ENCODE measurements at regions not wholly inside any gene's neighbourhood (a gene's known extent, or its start where the extent isn't known, plus 50 kb on each side); places are given as distances from the start of the nearest gene placed in this dataset.

GRCh38 chr20:48207505-48207904 is 422.2 kb upstream of the SULF2 start:
- H3K4me3 ChIP-seq (ENCODE audit: low read depth in 1 of 2, low read length in 2 of 2): no peak overlapping the region
- no peak overlapping the region for H3K4me2 ChIP-seq (ENCODE audit: insufficient read depth, low read length)
- no peaks in the 10 kb centered on the region for H3K4me1 ChIP-seq (ENCODE audit: insufficient read depth, low read length)
- no peak overlapping the region for H3K9ac ChIP-seq (ENCODE audit: low read depth, low read length)
- H3K79me2 ChIP-seq (ENCODE audit: insufficient read depth, low read length): no peaks in the 10 kb centered on the region
- no peaks in the 10 kb centered on the region for H4K20me1 ChIP-seq (ENCODE audit: insufficient read depth, low read length)
- no peak for DNase-seq
- no peaks in the 10 kb centered on the region for H3K9me3 ChIP-seq (ENCODE audit: insufficient read depth, low read length, severe bottlenecking)
- TF ChIP-seq CTCF (IDR thresholded peaks at IDR 0.05; ENCODE audit: borderline replicate concordance, extremely low read depth, low read length, poor library complexity, severe bottlenecking): no peak
- TF ChIP-seq EZH2 (IDR thresholded peaks at IDR 0.05; ENCODE audit: borderline replicate concordance, low read depth, low read length, severe bottlenecking): no peak
- ATAC-seq (ENCODE audit: insufficient read depth, low read depth): no peak
- H2AFZ ChIP-seq (ENCODE audit: low read depth, low read length): no peak overlapping the region
- H3K36me3 ChIP-seq (ENCODE audit: insufficient read depth, low read length): no peaks in the 10 kb centered on the region
- no peak overlapping the region for H3K27ac ChIP-seq (ENCODE audit: low read length)
- no peaks in the 10 kb centered on the region for H3K27me3 ChIP-seq (ENCODE audit: insufficient read depth, low read length, poor library complexity)

DNA sequence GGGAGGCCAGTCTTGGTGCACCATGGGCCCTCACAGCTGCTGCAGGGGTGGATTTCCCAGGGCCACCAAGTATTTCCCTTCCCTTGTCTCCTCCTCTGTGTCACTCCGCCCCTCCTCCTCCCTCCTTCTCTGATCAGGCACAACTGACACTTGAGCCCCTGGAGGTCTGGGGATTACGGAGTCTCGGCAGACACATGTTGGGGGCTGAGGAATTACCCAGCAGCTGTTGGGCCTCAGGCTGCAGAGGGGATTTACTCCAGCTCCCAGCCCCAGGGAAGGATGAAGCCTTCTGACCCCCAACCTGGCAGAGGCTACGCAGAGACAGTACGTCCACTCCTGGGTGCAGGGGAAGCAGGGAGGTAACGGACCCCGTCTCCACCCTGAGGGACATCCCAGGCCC is 420.5 kb upstream of the SULF2 start:
- no peak overlapping the region for H3K27ac ChIP-seq (ENCODE audit: low read length)
- H3K4me2 ChIP-seq (ENCODE audit: insufficient read depth, low read length): no peak overlapping the region

GRCh38 chr20:48205281-48205782 is 420.1 kb upstream of the SULF2 start:
- no peak overlapping the region for H3K4me3 ChIP-seq (ENCODE audit: low read depth in 1 of 2, low read length in 2 of 2)
- no peaks in the 10 kb centered on the region for H3K9me3 ChIP-seq (ENCODE audit: insufficient read depth, low read length, severe bottlenecking)
- H3K9ac ChIP-seq (ENCODE audit: low read depth, low read length): no peak overlapping the region
- no peak for DNase-seq
- no peaks in the 10 kb centered on the region for H3K4me1 ChIP-seq (ENCODE audit: insufficient read depth, low read length)
- H4K20me1 ChIP-seq (ENCODE audit: insufficient read depth, low read length): no peaks in the 10 kb centered on the region
- no peak overlapping the region for H3K27ac ChIP-seq (ENCODE audit: low read length)
- no peak overlapping the region for H3K4me2 ChIP-seq (ENCODE audit: insufficient read depth, low read length)
- TF ChIP-seq CTCF (IDR thresholded peaks at IDR 0.05; ENCODE audit: borderline replicate concordance, extremely low read depth, low read length, poor library complexity, severe bottlenecking) (no peak), EZH2 (IDR thresholded peaks at IDR 0.05; ENCODE audit: borderline replicate concordance, low read depth, low read length, severe bottlenecking) (no peak)
- no peak for ATAC-seq (ENCODE audit: insufficient read depth, low read depth)
- H3K27me3 ChIP-seq (ENCODE audit: insufficient read depth, low read length, poor library complexity): no peaks in the 10 kb centered on the region
- H3K36me3 ChIP-seq (ENCODE audit: insufficient read depth, low read length): no peaks in the 10 kb centered on the region
- no peak overlapping the region for H2AFZ ChIP-seq (ENCODE audit: low read depth, low read length)
- no peaks in the 10 kb centered on the region for H3K79me2 ChIP-seq (ENCODE audit: insufficient read depth, low read length)

More for the DNA sequence above, 420.5 kb upstream of the SULF2 start:
- no peak overlapping the region for H2AFZ ChIP-seq (ENCODE audit: low read depth, low read length)
- H4K20me1 ChIP-seq (ENCODE audit: insufficient read depth, low read length): no peaks in the 10 kb centered on the region
- ATAC-seq (ENCODE audit: insufficient read depth, low read depth) (no peak), DNase-seq (no peak)
- no peaks in the 10 kb centered on the region for H3K36me3 ChIP-seq (ENCODE audit: insufficient read depth, low read length)
- H3K9me3 ChIP-seq (ENCODE audit: insufficient read depth, low read length, severe bottlenecking): no peaks in the 10 kb centered on the region
- H3K27me3 ChIP-seq (ENCODE audit: insufficient read depth, low read length, poor library complexity): no peaks in the 10 kb centered on the region
- H3K9ac ChIP-seq (ENCODE audit: low read depth, low read length): no peak overlapping the region
- no peaks in the 10 kb centered on the region for H3K79me2 ChIP-seq (ENCODE audit: insufficient read depth, low read length)
- no peak for TF ChIP-seq CTCF (IDR thresholded peaks at IDR 0.05; ENCODE audit: borderline replicate concordance, extremely low read depth, low read length, poor library complexity, severe bottlenecking)
- no peak for TF ChIP-seq EZH2 (IDR thresholded peaks at IDR 0.05; ENCODE audit: borderline replicate concordance, low read depth, low read length, severe bottlenecking)
- no peaks in the 10 kb centered on the region for H3K4me1 ChIP-seq (ENCODE audit: insufficient read depth, low read length)
- H3K4me3 ChIP-seq (ENCODE audit: low read depth in 1 of 2, low read length in 2 of 2): no peak overlapping the region

DNA sequence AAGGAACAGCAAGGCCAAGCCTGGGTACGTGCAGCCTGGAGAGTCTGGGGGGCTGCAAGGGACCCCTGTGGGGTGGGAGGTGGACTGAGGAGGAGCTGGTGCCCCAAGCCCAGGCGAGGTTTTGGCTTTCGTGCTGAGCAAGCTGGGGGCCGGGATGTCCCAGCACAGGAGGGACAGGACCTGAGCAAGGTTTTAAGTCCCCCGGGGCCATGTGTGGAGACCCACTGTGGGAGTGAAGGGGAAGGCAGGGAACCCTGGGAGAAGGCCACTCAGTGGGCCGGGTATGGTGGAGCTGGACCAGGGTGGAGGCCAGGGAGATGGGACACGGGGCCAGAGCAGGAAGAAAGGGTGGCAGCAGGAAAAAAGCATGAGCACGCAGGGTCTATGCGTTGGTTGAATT is 419.2 kb upstream of the SULF2 start:
- no peaks in the 10 kb centered on the region for H3K4me1 ChIP-seq (ENCODE audit: insufficient read depth, low read length)
- no peak overlapping the region for H2AFZ ChIP-seq (ENCODE audit: low read depth, low read length)
- no peak overlapping the region for H3K4me3 ChIP-seq (ENCODE audit: low read depth in 1 of 2, low read length in 2 of 2)
- H3K27me3 ChIP-seq (ENCODE audit: insufficient read depth, low read length, poor library complexity): no peaks in the 10 kb centered on the region
- no peaks in the 10 kb centered on the region for H3K9me3 ChIP-seq (ENCODE audit: insufficient read depth, low read length, severe bottlenecking)
- H3K9ac ChIP-seq (ENCODE audit: low read depth, low read length): no peak overlapping the region
- ATAC-seq (ENCODE audit: insufficient read depth, low read depth) (no peak), DNase-seq (no peak)
- H4K20me1 ChIP-seq (ENCODE audit: insufficient read depth, low read length): no peaks in the 10 kb centered on the region
- no peak overlapping the region for H3K4me2 ChIP-seq (ENCODE audit: insufficient read depth, low read length)
- no peaks in the 10 kb centered on the region for H3K36me3 ChIP-seq (ENCODE audit: insufficient read depth, low read length)
- no peak overlapping the region for H3K27ac ChIP-seq (ENCODE audit: low read length)
- TF ChIP-seq CTCF (IDR thresholded peaks at IDR 0.05; ENCODE audit: borderline replicate concordance, extremely low read depth, low read length, poor library complexity, severe bottlenecking) (no peak), EZH2 (IDR thresholded peaks at IDR 0.05; ENCODE audit: borderline replicate concordance, low read depth, low read length, severe bottlenecking) (no peak)
- H3K79me2 ChIP-seq (ENCODE audit: insufficient read depth, low read length): no peaks in the 10 kb centered on the region
